ENCODE measurements at regions not wholly inside any gene's neighbourhood (a gene's known extent, or its start where the extent isn't known, plus 50 kb on each side); places are given as distances from the start of the nearest gene placed in this dataset.

GRCh38 chr5:99116526-99116925, 187.7 kb upstream of the CHD1 start:
- DNase-seq (ENCODE audit: insufficient read length, low spot score, missing footprints) = no peak
- Histone ChIP-seq H4K20me1 (ENCODE audit: insufficient read depth, low read length) (no peaks in the 10 kb centered on the region), H3K4me2 (ENCODE audit: insufficient read depth, low read length) (no peak overlapping the region), H3K36me3 (ENCODE audit: insufficient read depth, low read length) (no peaks in the 10 kb centered on the region), H3K4me3 (ENCODE audit: insufficient read depth, low read length) (no peak overlapping the region), H3K27me3 (ENCODE audit: insufficient read depth, low read length) (no peaks in the 10 kb centered on the region), H3K9me3 (ENCODE audit: low read depth, low read length) (no peaks in the 10 kb centered on the region), H3K4me1 (ENCODE audit: insufficient read depth, low read length) (no peaks in the 10 kb centered on the region), H3K27ac (ENCODE audit: low read depth, low read length) (no peak overlapping the region), H3K79me2 (ENCODE audit: insufficient read depth, low read length) (no peaks in the 10 kb centered on the region), H2AFZ (ENCODE audit: low read length) (no peak overlapping the region)
- TF ChIP-seq CTCF (IDR thresholded peaks at IDR 0.05; ENCODE audit: extremely low read depth, low read depth, low read length) = no peak

GRCh38 chr5:99109894-99110293, 181.1 kb upstream of the CHD1 start:
- no peak for DNase-seq (ENCODE audit: insufficient read length, low spot score, missing footprints)
- no peaks in the 10 kb centered on the region for H3K4me1 ChIP-seq (ENCODE audit: insufficient read depth, low read length)
- no peaks in the 10 kb centered on the region for H3K36me3 ChIP-seq (ENCODE audit: insufficient read depth, low read length)
- no peak overlapping the region for H2AFZ ChIP-seq (ENCODE audit: low read length)
- no peaks in the 10 kb centered on the region for H3K27me3 ChIP-seq (ENCODE audit: insufficient read depth, low read length)
- H3K79me2 ChIP-seq (ENCODE audit: insufficient read depth, low read length) = no peaks in the 10 kb centered on the region
- no peak for TF ChIP-seq CTCF (IDR thresholded peaks at IDR 0.05; ENCODE audit: extremely low read depth, low read depth, low read length)
- H3K27ac ChIP-seq (ENCODE audit: low read depth, low read length) = no peak overlapping the region
- no peak overlapping the region for H3K4me2 ChIP-seq (ENCODE audit: insufficient read depth, low read length)
- H4K20me1 ChIP-seq (ENCODE audit: insufficient read depth, low read length) = no peaks in the 10 kb centered on the region
- no peaks in the 10 kb centered on the region for H3K9me3 ChIP-seq (ENCODE audit: low read depth, low read length)
- no peak overlapping the region for H3K4me3 ChIP-seq (ENCODE audit: insufficient read depth, low read length)

GRCh38 chr5:99105216-99105615, 176.4 kb upstream of the CHD1 start:
- no peaks in the 10 kb centered on the region for H3K79me2 ChIP-seq (ENCODE audit: insufficient read depth, low read length)
- no peak overlapping the region for H3K4me3 ChIP-seq (ENCODE audit: insufficient read depth, low read length)
- DNase-seq (ENCODE audit: insufficient read length, low spot score, missing footprints) = no peak
- H2AFZ ChIP-seq (ENCODE audit: low read length) = no peak overlapping the region
- no peaks in the 10 kb centered on the region for H3K9me3 ChIP-seq (ENCODE audit: low read depth, low read length)
- H3K4me1 ChIP-seq (ENCODE audit: insufficient read depth, low read length) = no peaks in the 10 kb centered on the region
- H3K27me3 ChIP-seq (ENCODE audit: insufficient read depth, low read length) = no peaks in the 10 kb centered on the region
- no peak for TF ChIP-seq CTCF (IDR thresholded peaks at IDR 0.05; ENCODE audit: extremely low read depth, low read depth, low read length)
- H3K36me3 ChIP-seq (ENCODE audit: insufficient read depth, low read length) = no peaks in the 10 kb centered on the region
- no peak overlapping the region for H3K27ac ChIP-seq (ENCODE audit: low read depth, low read length)
- no peak overlapping the region for H3K4me2 ChIP-seq (ENCODE audit: insufficient read depth, low read length)
- H4K20me1 ChIP-seq (ENCODE audit: insufficient read depth, low read length) = no peaks in the 10 kb centered on the region

- no peak overlapping the region for H2AFZ ChIP-seq (ENCODE audit: low read length)
- no peak overlapping the region for H3K4me3 ChIP-seq (ENCODE audit: insufficient read depth, low read length)
- peaks cover 2% of the 10 kb centered on the region for H3K27me3 ChIP-seq (ENCODE audit: insufficient read depth, low read length)
- H3K4me2 ChIP-seq (ENCODE audit: insufficient read depth, low read length) = no peak overlapping the region
- TF ChIP-seq CTCF (IDR thresholded peaks at IDR 0.05; ENCODE audit: extremely low read depth, low read depth, low read length) = peak; percentile 64
- H3K36me3 ChIP-seq (ENCODE audit: insufficient read depth, low read length) = no peaks in the 10 kb centered on the region
- no peaks in the 10 kb centered on the region for H3K79me2 ChIP-seq (ENCODE audit: insufficient read depth, low read length)
- no peak for DNase-seq (ENCODE audit: insufficient read length, low spot score, missing footprints)
- H4K20me1 ChIP-seq (ENCODE audit: insufficient read depth, low read length) = no peaks in the 10 kb centered on the region
- no peaks in the 10 kb centered on the region for H3K9me3 ChIP-seq (ENCODE audit: low read depth, low read length)
- no peaks in the 10 kb centered on the region for H3K4me1 ChIP-seq (ENCODE audit: insufficient read depth, low read length)
- no peak overlapping the region for H3K27ac ChIP-seq (ENCODE audit: low read depth, low read length)
Measured at GRCh38 chr5:99104538-99105132, 175.8 kb upstream of the CHD1 start.
